ENCODE measurements at regions not wholly inside any gene's neighbourhood (a gene's known extent, or its start where the extent isn't known, plus 50 kb on each side); places are given as distances from the start of the nearest gene placed in this dataset.

DNA sequence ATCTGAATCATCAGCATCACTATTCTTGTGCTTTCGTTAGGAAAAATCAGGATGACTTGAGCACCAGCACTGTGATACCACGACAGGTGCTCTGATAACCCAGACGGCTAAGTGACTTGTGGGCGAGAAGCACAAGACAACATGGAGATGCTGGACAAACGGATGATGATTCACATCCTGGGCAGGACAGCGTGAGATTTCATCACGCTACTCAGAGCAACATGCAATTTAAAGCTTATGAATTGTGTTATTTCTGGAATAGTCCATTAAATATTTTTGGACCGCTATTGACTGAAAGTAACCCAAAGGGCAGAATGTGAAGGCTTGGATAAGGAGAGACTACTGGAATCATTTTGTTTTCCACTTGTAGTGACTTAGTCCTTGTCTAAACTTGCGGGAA is 114.8 kb upstream of the DAPK1 start:
- Histone ChIP-seq H3K4me2 (no peak overlapping the region), H3F3A (ENCODE audit: insufficient read depth, low read depth) (peaks cover 27% of the 10 kb centered on the region; the same call in 1 of the 2 replicates), H3K36me3 (ENCODE audit: low read depth) (no peaks in the 10 kb centered on the region), H2AFZ (peak overlapping the region; percentile 15; the same call in 1 of the 2 replicates), H3K9me3 (ENCODE audit: insufficient read depth, low read depth) (no peaks in the 10 kb centered on the region; the same call in 1 of the 2 replicates), H3K4me1 (replicated peaks; ENCODE audit: insufficient read depth) (peaks cover 48% of the 10 kb centered on the region), H3K9me2 (ENCODE audit: insufficient read depth) (no peaks in the 10 kb centered on the region), H3K4me3 (no peak overlapping the region), H4K20me1 (ENCODE audit: insufficient read depth) (no peaks in the 10 kb centered on the region), H3K79me2 (ENCODE audit: low read depth) (no peaks in the 10 kb centered on the region), H3K27me3 (ENCODE audit: insufficient read depth, low read depth) (no peaks in the 10 kb centered on the region), H3K27ac (no peak overlapping the region)
- no TSS peak for BruUV-seq (replicated peaks)
- no peak for DNase-seq
- intact Hi-C loops (cut with micrococcal nuclease; ENCODE audit: unreplicated experiment): no loop called here
- TF ChIP-seq, protein P1, sequence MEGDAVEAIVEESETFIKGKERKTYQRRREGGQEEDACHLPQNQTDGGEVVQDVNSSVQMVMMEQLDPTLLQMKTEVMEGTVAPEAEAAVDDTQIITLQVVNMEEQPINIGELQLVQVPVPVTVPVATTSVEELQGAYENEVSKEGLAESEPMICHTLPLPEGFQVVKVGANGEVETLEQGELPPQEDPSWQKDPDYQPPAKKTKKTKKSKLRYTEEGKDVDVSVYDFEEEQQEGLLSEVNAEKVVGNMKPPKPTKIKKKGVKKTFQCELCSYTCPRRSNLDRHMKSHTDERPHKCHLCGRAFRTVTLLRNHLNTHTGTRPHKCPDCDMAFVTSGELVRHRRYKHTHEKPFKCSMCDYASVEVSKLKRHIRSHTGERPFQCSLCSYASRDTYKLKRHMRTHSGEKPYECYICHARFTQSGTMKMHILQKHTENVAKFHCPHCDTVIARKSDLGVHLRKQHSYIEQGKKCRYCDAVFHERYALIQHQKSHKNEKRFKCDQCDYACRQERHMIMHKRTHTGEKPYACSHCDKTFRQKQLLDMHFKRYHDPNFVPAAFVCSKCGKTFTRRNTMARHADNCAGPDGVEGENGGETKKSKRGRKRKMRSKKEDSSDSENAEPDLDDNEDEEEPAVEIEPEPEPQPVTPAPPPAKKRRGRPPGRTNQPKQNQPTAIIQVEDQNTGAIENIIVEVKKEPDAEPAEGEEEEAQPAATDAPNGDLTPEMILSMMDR (conservative IDR thresholded peaks at IDR 0.05): no peak
- TF ChIP-seq EZH2 (IDR thresholded peaks at IDR 0.05; ENCODE audit: low read depth): no peak
- CTCF ChIA-PET: interaction anchor here (1.0 kb wide), 1 partner anchor 117 kb away, joined by 3 read pairs; no protein-coding TSS in a partner anchor
- POLR2A ChIA-PET (ENCODE audit: unreplicated experiment): no interaction called here

DNA sequence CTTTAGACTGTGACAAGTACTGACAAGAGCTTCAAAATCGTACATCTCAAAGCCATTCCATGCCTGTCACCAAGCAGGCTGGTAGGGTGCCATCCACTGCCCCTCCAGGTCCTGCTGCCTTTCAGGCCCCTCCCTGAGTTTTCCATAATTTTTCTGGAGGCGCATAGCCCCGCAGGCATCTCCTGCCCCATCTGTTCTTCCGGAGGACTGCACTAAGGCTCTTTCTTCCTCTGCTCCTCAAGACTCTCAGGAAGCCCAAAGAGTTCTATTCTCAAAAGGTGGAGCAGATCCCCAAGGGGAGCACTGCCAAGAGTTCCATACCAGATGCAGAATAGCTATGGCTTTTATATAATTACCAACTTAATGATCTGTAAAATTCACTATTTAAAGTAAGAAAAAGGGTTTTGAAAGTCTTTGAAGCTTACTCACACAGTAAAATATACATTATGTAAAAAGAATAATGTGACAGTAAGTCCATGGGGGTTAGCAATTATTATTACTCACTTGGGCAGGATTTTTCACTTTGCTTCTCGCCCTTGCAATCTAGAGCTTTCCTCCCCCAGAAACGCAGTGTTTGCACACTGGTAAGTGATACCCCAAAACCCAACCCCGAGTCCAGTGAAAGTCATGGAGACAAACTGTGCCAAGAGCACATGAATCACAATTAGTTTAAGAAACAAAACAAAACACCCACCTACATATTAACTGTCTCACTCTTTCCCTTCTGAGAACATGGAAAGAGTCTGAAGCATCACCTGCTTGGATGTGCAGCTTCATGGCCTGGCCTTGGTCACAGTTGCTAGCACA is 114.1 kb upstream of the DAPK1 start:
- Histone ChIP-seq H3F3A (ENCODE audit: insufficient read depth, low read depth) (peaks cover 27% of the 10 kb centered on the region; the same call in 1 of the 2 replicates), H4K20me1 (ENCODE audit: insufficient read depth) (no peaks in the 10 kb centered on the region), H3K9me3 (ENCODE audit: insufficient read depth, low read depth) (no peaks in the 10 kb centered on the region; the same call in 1 of the 2 replicates), H3K4me3 (no peak overlapping the region), H3K27me3 (ENCODE audit: insufficient read depth, low read depth) (no peaks in the 10 kb centered on the region), H3K27ac (no peak overlapping the region), H3K4me2 (no peak overlapping the region), H2AFZ (peak overlapping the region; percentile 15; the same call in 1 of the 2 replicates), H3K9me2 (ENCODE audit: insufficient read depth) (no peaks in the 10 kb centered on the region), H3K4me1 (replicated peaks; ENCODE audit: insufficient read depth) (peaks cover 55% of the 10 kb centered on the region), H3K79me2 (ENCODE audit: low read depth) (no peaks in the 10 kb centered on the region), H3K36me3 (ENCODE audit: low read depth) (no peaks in the 10 kb centered on the region)
- ChIA-PET POLR2A (ENCODE audit: unreplicated experiment) (no interaction called here), CTCF (no interaction called here)
- TF ChIP-seq EZH2 (IDR thresholded peaks at IDR 0.05; ENCODE audit: low read depth): no peak
- TF ChIP-seq, protein P1 (conservative IDR thresholded peaks at IDR 0.05): no peak
- intact Hi-C loops (cut with micrococcal nuclease; ENCODE audit: unreplicated experiment): no loop called here
- no TSS peak for BruUV-seq (replicated peaks)
- no peak for DNase-seq

DNA sequence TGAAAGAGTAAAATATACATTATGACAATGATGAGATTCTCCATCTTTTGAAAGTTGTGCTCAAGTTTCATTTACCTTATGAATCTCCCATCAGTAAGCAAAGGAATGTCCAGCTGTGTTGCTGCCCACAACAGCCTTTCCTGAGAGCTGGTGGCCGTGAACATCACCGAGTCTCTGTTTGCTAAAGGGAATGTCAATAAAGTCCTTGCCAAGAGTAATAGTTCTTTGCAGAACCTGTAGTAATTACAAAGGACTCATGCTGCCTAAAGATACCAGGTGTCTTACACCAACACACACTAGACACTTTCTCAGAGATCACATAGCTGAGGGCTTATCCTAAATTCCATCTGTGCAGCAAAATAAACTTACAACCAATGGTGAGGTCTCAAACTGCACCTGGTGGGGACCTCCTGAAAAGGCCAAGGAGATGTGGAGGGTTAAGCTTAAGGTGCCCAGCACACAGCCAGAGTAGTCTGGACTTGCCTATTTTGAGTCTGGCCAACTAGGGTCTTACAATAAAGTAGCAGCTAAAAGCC is 111.1 kb upstream of the DAPK1 start:
- Histone ChIP-seq H3F3A (ENCODE audit: insufficient read depth, low read depth) (peaks cover 22% of the 10 kb centered on the region; the same call in 1 of the 2 replicates), H3K36me3 (ENCODE audit: low read depth) (no peaks in the 10 kb centered on the region), H3K4me3 (no peak overlapping the region), H3K9me3 (ENCODE audit: insufficient read depth, low read depth) (no peaks in the 10 kb centered on the region), H3K4me2 (peak overlapping the region; percentile 20; the same call in 1 of the 2 replicates), H3K79me2 (ENCODE audit: low read depth) (no peaks in the 10 kb centered on the region), H3K27ac (no peak overlapping the region; the same call in 1 of the 2 replicates), H3K27me3 (ENCODE audit: insufficient read depth, low read depth) (no peaks in the 10 kb centered on the region), H2AFZ (no peak overlapping the region), H4K20me1 (ENCODE audit: insufficient read depth) (no peaks in the 10 kb centered on the region), H3K4me1 (replicated peaks; ENCODE audit: insufficient read depth) (peaks cover 51% of the 10 kb centered on the region), H3K9me2 (ENCODE audit: insufficient read depth) (no peaks in the 10 kb centered on the region)
- DNase-seq: peak; percentile 40 to 84
- TF ChIP-seq, protein P1 (conservative IDR thresholded peaks at IDR 0.05): no peak
- no peak for TF ChIP-seq EZH2 (IDR thresholded peaks at IDR 0.05; ENCODE audit: low read depth)
- CTCF ChIA-PET: interaction anchor here (1.0 kb wide), 2 partner anchors 42 to 113 kb away, joined by 3 to 15 read pairs; no protein-coding TSS in a partner anchor
- no TSS peak for BruUV-seq (replicated peaks)
- intact Hi-C loops (cut with micrococcal nuclease; ENCODE audit: unreplicated experiment): loop anchor here (5.0 kb wide), 1 partner anchor 41 kb away; no protein-coding TSS in a partner anchor
- POLR2A ChIA-PET (ENCODE audit: unreplicated experiment): no interaction called here
